Testis (tissue), 2 donors: ENCODE measurements at regions not wholly inside any gene's neighbourhood (a gene's known extent, or its start where the extent isn't known, plus 50 kb on each side); places are given as distances from the start of the nearest gene placed in this dataset.

Source experiments
- DNase-seq: peaks from one replicate; pipeline ENCODE4 v3.0.0-alpha.2; 2019
- H3K27ac ChIP-seq, 2 donors: fragments of 200-600 bp; sonication (generic); one replicate each; pipeline ENCODE4 v1.5.1; 2019
- H3K27me3 ChIP-seq: fragments of 200-600 bp; sonication (generic); one replicate; pipeline ENCODE4 v1.5.1; 2019
- H3K36me3 ChIP-seq: fragments of 200-600 bp; sonication (generic); one replicate; pipeline ENCODE4 v1.5.1; 2017; ENCODE audit warnings: low read depth; ENCODE audit errors: missing control alignments
- H3K4me1 ChIP-seq: fragments of 200-600 bp; sonication (generic); one replicate; pipeline ENCODE4 v1.5.1; 2019
- H3K4me3 ChIP-seq, 2 donors: fragments of 200-600 bp; sonication (generic); one replicate each; pipeline ENCODE4 v1.5.1; 2017 to 2019
- H3K9me3 ChIP-seq: fragments of 200-600 bp; sonication (generic); one replicate; pipeline ENCODE4 v1.5.1; 2017
- POLR2A ChIP-seq: fragments of 450-650 bp; IDR thresholded peaks from one replicate; pipeline ENCODE4 v1.6.1; 2017; ENCODE audit warnings: antibody characterized with exemption, mild to moderate bottlenecking, moderate library complexity
- WGBS, 2 donors: methylation state at CpG; one replicate each; pipeline ENCODE4 v1.1.5; 2018; 5-methylcytosine and 5-hydroxymethylcytosine counted together
- intact Hi-C: fragments of 100-400 bp; cut with DNase I; formaldehyde crosslinking; loops from one replicate; pipeline ENCODE4 v1.15.1; 2023; ENCODE audit warnings: low total_unique reads
- TF ChIP-seq, protein P1 (sequence below), 3 experiments: fragments of 450-650 bp in 2 of 3; fragments of 200-600 bp in 1 of 3; sonication (generic) in 1 of 3; IDR thresholded peaks; one replicate each; pipeline ENCODE4 v1.5.1; 2016 to 2019; ENCODE audit warnings: antibody characterized with exemption in 3 of 3, mild to moderate bottlenecking in 2 of 3, moderate library complexity in 1 of 3

DNA sequence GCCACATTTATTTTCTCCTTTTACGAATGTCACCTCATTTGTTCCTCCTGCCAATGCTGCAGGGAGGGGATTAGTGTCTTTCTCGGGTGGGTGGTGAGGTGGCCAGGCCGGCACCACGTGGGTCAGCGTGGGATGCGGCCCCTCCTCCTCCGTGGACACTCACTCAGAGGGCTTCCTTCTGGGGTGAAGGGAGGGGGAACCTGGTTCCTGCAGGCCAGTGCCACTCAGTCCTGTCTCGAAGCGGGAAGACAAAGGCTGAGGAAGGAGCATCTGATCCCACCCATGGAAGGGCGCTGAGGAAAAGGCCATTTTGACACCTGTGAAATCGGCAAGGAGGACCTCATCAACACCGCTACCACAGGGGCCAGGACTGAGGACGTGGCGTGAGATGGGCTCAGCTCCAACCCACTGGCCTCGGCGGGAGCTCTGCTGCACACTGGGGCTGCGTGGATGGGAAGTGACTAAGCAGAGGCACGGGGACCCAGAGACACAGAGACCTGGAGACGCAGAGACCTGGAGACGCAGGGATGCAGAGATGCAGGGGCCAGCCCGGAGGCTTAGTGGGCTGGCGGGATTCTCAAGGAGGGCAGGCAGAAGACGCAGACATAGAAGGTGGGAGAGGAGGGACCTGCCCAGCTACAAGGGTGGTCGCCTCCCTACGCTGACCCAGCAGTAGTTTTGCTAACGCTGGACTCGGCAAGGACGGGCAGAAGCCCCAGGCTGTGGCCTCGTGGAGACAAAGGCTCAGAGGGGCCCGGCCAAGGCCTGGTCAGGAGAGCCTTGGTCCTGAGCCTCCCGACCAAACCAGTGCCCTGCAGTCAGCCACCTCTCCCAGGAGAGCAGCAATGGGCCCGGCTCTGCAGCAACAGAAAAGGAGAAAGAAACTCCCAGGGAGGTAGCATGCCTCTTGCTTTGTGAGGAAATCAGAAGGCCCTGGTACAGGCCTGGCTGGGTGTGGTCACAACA, 1071.2 kb downstream of the BRD1 start:
- Histone ChIP-seq H3K4me1 (no peaks in the 10 kb centered on the region), H3K4me3 (no peak overlapping the region), H3K27me3 (no peaks in the 10 kb centered on the region), H3K9me3 (no peaks in the 10 kb centered on the region), H3K27ac (no peak overlapping the region), H3K36me3 (no peaks in the 10 kb centered on the region)
- intact Hi-C loops: no loop called here
- TF ChIP-seq, protein P1, sequence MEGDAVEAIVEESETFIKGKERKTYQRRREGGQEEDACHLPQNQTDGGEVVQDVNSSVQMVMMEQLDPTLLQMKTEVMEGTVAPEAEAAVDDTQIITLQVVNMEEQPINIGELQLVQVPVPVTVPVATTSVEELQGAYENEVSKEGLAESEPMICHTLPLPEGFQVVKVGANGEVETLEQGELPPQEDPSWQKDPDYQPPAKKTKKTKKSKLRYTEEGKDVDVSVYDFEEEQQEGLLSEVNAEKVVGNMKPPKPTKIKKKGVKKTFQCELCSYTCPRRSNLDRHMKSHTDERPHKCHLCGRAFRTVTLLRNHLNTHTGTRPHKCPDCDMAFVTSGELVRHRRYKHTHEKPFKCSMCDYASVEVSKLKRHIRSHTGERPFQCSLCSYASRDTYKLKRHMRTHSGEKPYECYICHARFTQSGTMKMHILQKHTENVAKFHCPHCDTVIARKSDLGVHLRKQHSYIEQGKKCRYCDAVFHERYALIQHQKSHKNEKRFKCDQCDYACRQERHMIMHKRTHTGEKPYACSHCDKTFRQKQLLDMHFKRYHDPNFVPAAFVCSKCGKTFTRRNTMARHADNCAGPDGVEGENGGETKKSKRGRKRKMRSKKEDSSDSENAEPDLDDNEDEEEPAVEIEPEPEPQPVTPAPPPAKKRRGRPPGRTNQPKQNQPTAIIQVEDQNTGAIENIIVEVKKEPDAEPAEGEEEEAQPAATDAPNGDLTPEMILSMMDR (IDR thresholded peaks at IDR 0.05): no peak
- no peak for TF ChIP-seq POLR2A
- DNase-seq: peak; percentile 9
- 84 to 85% methylated on average over 30 to 32 of the region's 32 CpGs for WGBS, 2 donors

GRCh38 chr22:48755059-48755949, 1072.4 kb downstream of the BRD1 start:
- no peaks in the 10 kb centered on the region for H3K27me3 ChIP-seq
- no peak overlapping the region for H3K4me3 ChIP-seq
- no peaks in the 10 kb centered on the region for H3K36me3 ChIP-seq
- DNase-seq: peak; percentile 9
- TF ChIP-seq, protein P1 (IDR thresholded peaks at IDR 0.05): no peak
- no peak for TF ChIP-seq POLR2A
- WGBS, 2 donors: 87 to 92% methylated on average over 3 to 19 of the region's 19 CpGs
- no peak overlapping the region for H3K27ac ChIP-seq
- H3K4me1 ChIP-seq: no peaks in the 10 kb centered on the region
- intact Hi-C loops: no loop called here
- no peaks in the 10 kb centered on the region for H3K9me3 ChIP-seq

DNA sequence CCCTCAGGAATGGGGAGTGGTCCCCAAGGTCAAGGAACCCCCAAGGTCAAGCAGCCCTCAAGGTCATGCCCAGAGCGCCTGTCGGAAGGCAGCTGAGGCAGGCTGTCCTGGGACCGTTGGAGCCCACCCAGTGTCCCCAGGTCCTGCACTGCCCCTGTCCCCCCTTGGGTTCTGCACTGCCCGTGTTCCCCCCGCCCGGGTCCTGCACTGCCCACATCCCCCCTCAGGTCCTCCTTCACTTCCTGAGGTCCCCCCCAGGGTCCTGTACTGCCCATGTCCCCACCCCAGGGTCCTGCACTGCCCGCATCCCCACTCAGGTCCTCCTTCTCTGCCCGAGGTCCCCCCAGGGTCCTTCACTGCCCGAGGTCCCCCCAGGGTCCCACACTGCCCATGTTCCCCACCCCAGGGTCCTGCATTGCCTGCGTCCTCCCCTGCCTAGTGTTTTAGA, 1073.0 kb downstream of the BRD1 start:
- Histone ChIP-seq H3K4me1 (no peaks in the 10 kb centered on the region), H3K27ac (no peak overlapping the region), H3K4me3 (no peak overlapping the region), H3K27me3 (no peaks in the 10 kb centered on the region), H3K36me3 (no peaks in the 10 kb centered on the region), H3K9me3 (no peaks in the 10 kb centered on the region)
- TF ChIP-seq, protein P1 (IDR thresholded peaks at IDR 0.05): no peak
- intact Hi-C loops: no loop called here
- peak; percentile 7 for DNase-seq
- 91 to 100% methylated on average over 2 to 10 of the region's 10 CpGs for WGBS, 2 donors

- Histone ChIP-seq H3K9me3 (no peaks in the 10 kb centered on the region), H3K36me3 (no peaks in the 10 kb centered on the region), H3K4me3 (no peak overlapping the region), H3K27ac (no peak overlapping the region), H3K27me3 (no peaks in the 10 kb centered on the region), H3K4me1 (no peaks in the 10 kb centered on the region)
- 78 to 88% methylated on average over 15 to 25 of the region's 25 CpGs for WGBS, 2 donors
- intact Hi-C loops: no loop called here
- DNase-seq: peak; percentile 6
- no peak for TF ChIP-seq POLR2A
These were observed 1073.7 kb downstream of the BRD1 start for GRCh38 chr22:48753752-48754517.
